ENCODE measurements at regions not wholly inside any gene's neighbourhood (a gene's known extent, or its start where the extent isn't known, plus 50 kb on each side); places are given as distances from the start of the nearest gene placed in this dataset.

GRCh38 chr6:6897140-6897539 is 210.6 kb upstream of the RREB1 start:
- no peaks in the 10 kb centered on the region for H3K36me3 ChIP-seq
- ATAC-seq (no peak), DNase-seq (no peak)
- intact Hi-C loops (cut with DNase I) = no loop called here
- no peaks in the 10 kb centered on the region for H3K9me3 ChIP-seq
- H3K4me1 ChIP-seq = peaks cover 6% of the 10 kb centered on the region
- H3K27me3 ChIP-seq (ENCODE audit: low read depth) = no peaks in the 10 kb centered on the region
- H3K4me3 ChIP-seq = no peak overlapping the region
- H3K27ac ChIP-seq = no peak overlapping the region
- no peak for TF ChIP-seq CTCF (IDR thresholded peaks at IDR 0.05)

- no peak for ATAC-seq
- TF ChIP-seq CTCF (IDR thresholded peaks at IDR 0.05) = no peak
- Histone ChIP-seq H3K4me3 (no peak overlapping the region), H3K36me3 (no peaks in the 10 kb centered on the region), H3K27ac (no peak overlapping the region), H3K27me3 (ENCODE audit: low read depth) (no peaks in the 10 kb centered on the region), H3K9me3 (no peaks in the 10 kb centered on the region), H3K4me1 (no peaks in the 10 kb centered on the region)
- DNase-seq = no peak
- intact Hi-C loops (cut with DNase I) = no loop called here
These were observed 207.1 kb upstream of the RREB1 start for GRCh38 chr6:6900569-6901204.

GRCh38 chr6:6901205-6901719 is 206.5 kb upstream of the RREB1 start:
- Histone ChIP-seq H3K27me3 (ENCODE audit: low read depth) (no peaks in the 10 kb centered on the region), H3K27ac (no peak overlapping the region), H3K4me1 (no peaks in the 10 kb centered on the region), H3K9me3 (no peaks in the 10 kb centered on the region), H3K36me3 (no peaks in the 10 kb centered on the region), H3K4me3 (no peak overlapping the region)
- DNase-seq (no peak), ATAC-seq (no peak)
- TF ChIP-seq CTCF (IDR thresholded peaks at IDR 0.05) = no peak
- intact Hi-C loops (cut with DNase I) = no loop called here

GRCh38 chr6:6901945-6902344 is 205.8 kb upstream of the RREB1 start:
- Histone ChIP-seq H3K27ac (no peak overlapping the region), H3K9me3 (no peaks in the 10 kb centered on the region), H3K36me3 (no peaks in the 10 kb centered on the region), H3K27me3 (ENCODE audit: low read depth) (no peaks in the 10 kb centered on the region), H3K4me1 (no peaks in the 10 kb centered on the region), H3K4me3 (no peak overlapping the region)
- no peak for TF ChIP-seq CTCF (IDR thresholded peaks at IDR 0.05)
- intact Hi-C loops (cut with DNase I) = no loop called here
- ATAC-seq (no peak), DNase-seq (no peak)

GRCh38 chr6:6905961-6906518 is 201.7 kb upstream of the RREB1 start:
- no peak for TF ChIP-seq CTCF (IDR thresholded peaks at IDR 0.05)
- H3K4me1 ChIP-seq = no peaks in the 10 kb centered on the region
- no peak for ATAC-seq
- H3K36me3 ChIP-seq = no peaks in the 10 kb centered on the region
- no peak overlapping the region for H3K4me3 ChIP-seq
- intact Hi-C loops (cut with DNase I) = no loop called here
- no peaks in the 10 kb centered on the region for H3K9me3 ChIP-seq
- no peaks in the 10 kb centered on the region for H3K27me3 ChIP-seq (ENCODE audit: low read depth)
- H3K27ac ChIP-seq = no peak overlapping the region
- DNase-seq = no peak
